CD4-positive, alpha-beta T cell (primary cell): ENCODE measurements at regions not wholly inside any gene's neighbourhood (a gene's known extent, or its start where the extent isn't known, plus 50 kb on each side); places are given as distances from the start of the nearest gene placed in this dataset.

ENCODE experiments used
- ATAC-seq: fragments of 200-7000 bp; cut with Tn5 transposase; one replicate; pipeline ENCODE4 v1.10.0; 2022; ENCODE audit warnings: mild to moderate bottlenecking; ENCODE audit not compliant: poor library complexity
- CTCF ChIA-PET: fragments of 350-600 bp; sonication (Branson Sonifier 250); formaldehyde crosslinking; loops from one replicate; lab custom pipeline; 2021; ENCODE audit warnings: antibody characterized with exemption, inconsistent platforms; lab: Charles Lee
- POLR2A ChIA-PET: fragments of 350-600 bp; sonication (Branson Sonifier 250); formaldehyde crosslinking; loops from one replicate; lab custom pipeline; 2021; ENCODE audit warnings: antibody characterized with exemption, inconsistent platforms; lab: Charles Lee
- DNase-seq, 14 experiments: peaks; one replicate each; pipeline ENCODE4 v3.0.0-alpha.2; 2013 to 2020; ENCODE audit warnings: mixed read lengths in 2 of 14
- H3K27ac ChIP-seq, 2 donors: one replicate each; pipeline versions ENCODE4 v1.5.1 to v1.7.0; 2013; ENCODE audit warnings: low read length in 2 of 2, low read depth in 1 of 2, mild to moderate bottlenecking in 1 of 2
- H3K27me3 ChIP-seq, 2 experiments: 1 replicate in 1 of 2; 2 replicates in 1 of 2; pipeline versions ENCODE4 v1.6.1 to v1.7.0; 2013; ENCODE audit warnings: low read length in 2 of 2, control low read depth in 1 of 2, mild to moderate bottlenecking in 1 of 2, moderate library complexity in 1 of 2; ENCODE audit not compliant: insufficient read depth in 2 of 2, control insufficient read depth in 1 of 2
- H3K36me3 ChIP-seq: one replicate; pipeline ENCODE4 v1.6.1; 2013; ENCODE audit warnings: low read length, control low read depth; ENCODE audit not compliant: insufficient read depth
- H3K4me1 ChIP-seq: one replicate; pipeline ENCODE4 v1.6.1; 2013; ENCODE audit warnings: low read length, control low read depth; ENCODE audit not compliant: insufficient read depth
- H3K4me3 ChIP-seq: one replicate; pipeline ENCODE4 v1.5.1; 2013; ENCODE audit warnings: mild to moderate bottlenecking, low read length, moderate library complexity
- H3K9me3 ChIP-seq, 2 experiments: 1 replicate in 1 of 2; 2 replicates in 1 of 2; pipeline versions ENCODE4 v1.6.1 to v1.7.0; 2013; ENCODE audit warnings: low read length in 2 of 2, mild to moderate bottlenecking in 2 of 2, control low read depth in 1 of 2, moderate library complexity in 1 of 2; ENCODE audit not compliant: control insufficient read depth in 1 of 2, insufficient read depth in 1 of 2
- H3K27ac Mint-ChIP-seq: one replicate; pipeline ENCODE4 v1.8.0; 2020; ENCODE audit warnings: mixed read lengths
- H3K27me3 Mint-ChIP-seq: one replicate; pipeline ENCODE4 v1.8.0; 2021; ENCODE audit warnings: mixed read lengths
- H3K36me3 Mint-ChIP-seq: one replicate; pipeline ENCODE4 v1.8.0; 2021; ENCODE audit warnings: low read depth, mixed read lengths
- H3K4me1 Mint-ChIP-seq: one replicate; pipeline ENCODE4 v1.8.0; 2021; ENCODE audit warnings: low read depth, mixed read lengths
- H3K4me3 Mint-ChIP-seq: one replicate; pipeline ENCODE4 v1.8.0; 2020; ENCODE audit warnings: mild to moderate bottlenecking, mixed read lengths
- H3K9me3 Mint-ChIP-seq: one replicate; pipeline ENCODE4 v1.8.0; 2020; ENCODE audit warnings: mixed read lengths
- intact Hi-C, 2 experiments: fragments of 100-400 bp; cut with DNase I in 1 of 2; cut with micrococcal nuclease in 1 of 2; formaldehyde crosslinking; loops; one replicate each; pipeline versions ENCODE4 v1.15.1 to v1.9.0; 2023 to 2025; cut with DNase I, micrococcal nuclease
- TF ChIP-seq, protein P1 (sequence below): fragments of 200-600 bp; IDR thresholded peaks from one replicate; pipeline ENCODE4 v1.8.0; 2022; ENCODE audit warnings: antibody characterized with exemption, mild to moderate bottlenecking

DNA sequence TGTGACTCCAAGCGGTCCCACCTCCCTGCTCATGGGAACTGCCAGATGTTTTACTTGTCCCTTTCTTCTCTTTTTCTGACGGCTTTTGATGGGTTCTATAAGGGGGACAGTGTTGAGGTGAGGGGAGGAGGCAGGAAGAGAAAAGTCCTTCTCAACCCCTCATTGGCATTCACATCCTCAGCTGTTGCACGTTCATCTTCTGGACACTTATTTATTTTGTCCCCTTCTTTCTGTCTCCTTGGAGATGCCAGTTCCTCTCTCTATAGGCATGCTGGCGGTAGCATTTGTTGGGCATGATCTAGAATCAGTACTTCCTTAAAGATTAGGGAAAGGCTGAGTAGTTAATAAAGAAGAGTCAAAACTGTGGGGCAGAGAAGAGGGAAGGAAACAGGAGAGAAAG is 99.0 kb upstream of the KLHL14 start:
- no peak overlapping the region for H3K27ac Mint-ChIP-seq
- no peaks in the 10 kb centered on the region for H3K36me3 ChIP-seq
- H3K9me3 Mint-ChIP-seq = peaks cover 9% of the 10 kb centered on the region
- ATAC-seq = no peak
- DNase-seq = no peak
- H3K27me3 ChIP-seq = no peaks in the 10 kb centered on the region
- ChIA-PET CTCF (no interaction called here), POLR2A (no interaction called here)
- H3K4me1 Mint-ChIP-seq = no peaks in the 10 kb centered on the region
- no peaks in the 10 kb centered on the region for H3K27me3 Mint-ChIP-seq
- TF ChIP-seq, protein P1, sequence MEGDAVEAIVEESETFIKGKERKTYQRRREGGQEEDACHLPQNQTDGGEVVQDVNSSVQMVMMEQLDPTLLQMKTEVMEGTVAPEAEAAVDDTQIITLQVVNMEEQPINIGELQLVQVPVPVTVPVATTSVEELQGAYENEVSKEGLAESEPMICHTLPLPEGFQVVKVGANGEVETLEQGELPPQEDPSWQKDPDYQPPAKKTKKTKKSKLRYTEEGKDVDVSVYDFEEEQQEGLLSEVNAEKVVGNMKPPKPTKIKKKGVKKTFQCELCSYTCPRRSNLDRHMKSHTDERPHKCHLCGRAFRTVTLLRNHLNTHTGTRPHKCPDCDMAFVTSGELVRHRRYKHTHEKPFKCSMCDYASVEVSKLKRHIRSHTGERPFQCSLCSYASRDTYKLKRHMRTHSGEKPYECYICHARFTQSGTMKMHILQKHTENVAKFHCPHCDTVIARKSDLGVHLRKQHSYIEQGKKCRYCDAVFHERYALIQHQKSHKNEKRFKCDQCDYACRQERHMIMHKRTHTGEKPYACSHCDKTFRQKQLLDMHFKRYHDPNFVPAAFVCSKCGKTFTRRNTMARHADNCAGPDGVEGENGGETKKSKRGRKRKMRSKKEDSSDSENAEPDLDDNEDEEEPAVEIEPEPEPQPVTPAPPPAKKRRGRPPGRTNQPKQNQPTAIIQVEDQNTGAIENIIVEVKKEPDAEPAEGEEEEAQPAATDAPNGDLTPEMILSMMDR = no peak
- H3K9me3 ChIP-seq = no peaks in the 10 kb centered on the region
- H3K4me1 ChIP-seq = no peaks in the 10 kb centered on the region
- no peaks in the 10 kb centered on the region for H3K36me3 Mint-ChIP-seq
- no peak overlapping the region for H3K27ac ChIP-seq
- no peak overlapping the region for H3K4me3 Mint-ChIP-seq
- H3K4me3 ChIP-seq = no peak overlapping the region
- intact Hi-C loops = no loop called here

DNA sequence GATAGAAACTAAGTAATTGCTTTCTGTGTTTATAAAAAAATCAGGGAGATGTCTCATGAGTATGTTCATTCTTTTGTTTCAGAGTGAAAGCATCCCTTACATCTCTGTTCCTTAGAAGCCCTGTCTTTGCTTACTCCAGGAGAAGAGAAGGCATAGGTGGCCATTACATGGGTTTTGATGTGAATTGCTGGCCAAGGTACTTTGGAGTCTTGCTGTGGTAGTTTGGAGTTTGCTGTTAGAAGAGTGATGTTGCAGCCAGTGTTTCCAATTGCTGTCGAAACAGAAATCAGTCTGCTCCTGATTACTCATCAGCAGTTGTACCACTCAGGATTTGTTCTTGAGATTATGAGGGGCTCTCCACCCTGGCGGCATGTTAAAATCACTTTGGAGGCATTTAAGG is 97.8 kb upstream of the KLHL14 start:
- no peak for ATAC-seq

DNA sequence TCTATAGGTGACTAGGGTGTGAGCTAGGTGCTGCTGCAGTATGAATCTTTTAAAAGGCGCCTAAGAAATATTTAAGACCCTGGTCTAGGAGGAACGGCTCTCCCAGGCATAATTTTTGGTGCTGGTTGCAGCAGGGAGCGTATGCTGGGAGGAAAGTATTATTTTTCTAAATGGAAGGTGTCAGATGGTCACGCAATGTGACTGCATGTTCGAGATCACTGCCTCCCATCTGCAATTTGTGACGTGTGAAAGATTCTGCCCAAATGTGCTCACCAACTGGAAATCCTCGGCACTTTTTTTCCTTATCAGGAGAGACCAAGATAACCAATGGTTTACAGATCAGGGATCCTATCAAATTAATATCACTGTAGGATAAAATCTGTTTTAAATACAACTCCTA is 95.6 kb upstream of the KLHL14 start:
- Histone ChIP-seq H3K9me3 (no peaks in the 10 kb centered on the region), H3K4me3 (no peak overlapping the region), H3K27me3 (no peaks in the 10 kb centered on the region), H3K27ac (no peak overlapping the region), H3K4me1 (no peaks in the 10 kb centered on the region), H3K36me3 (no peaks in the 10 kb centered on the region)
- H3K27ac Mint-ChIP-seq = no peak overlapping the region
- intact Hi-C loops = no loop called here
- CTCF ChIA-PET = interaction anchor here (0.6 kb wide), 1 partner anchor 132 kb away, joined by 3 read pairs; no protein-coding TSS in a partner anchor
- ATAC-seq (no peak), DNase-seq (no peak)
- H3K27me3 Mint-ChIP-seq = no peaks in the 10 kb centered on the region
- no peak overlapping the region for H3K4me3 Mint-ChIP-seq
- TF ChIP-seq, protein P1 = no peak
- peaks cover 8% of the 10 kb centered on the region for H3K9me3 Mint-ChIP-seq
- H3K36me3 Mint-ChIP-seq = no peaks in the 10 kb centered on the region
- POLR2A ChIA-PET = no interaction called here
- H3K4me1 Mint-ChIP-seq = no peaks in the 10 kb centered on the region

More for the DNA sequence above, 97.8 kb upstream of the KLHL14 start:
- Histone ChIP-seq H3K9me3 (no peaks in the 10 kb centered on the region), H3K27ac (no peak overlapping the region), H3K4me3 (no peak overlapping the region), H3K27me3 (no peaks in the 10 kb centered on the region), H3K36me3 (no peaks in the 10 kb centered on the region), H3K4me1 (no peaks in the 10 kb centered on the region)
- Mint-ChIP-seq H3K27ac (no peak overlapping the region), H3K36me3 (no peaks in the 10 kb centered on the region), H3K27me3 (no peaks in the 10 kb centered on the region), H3K4me3 (no peak overlapping the region), H3K4me1 (no peaks in the 10 kb centered on the region), H3K9me3 (peaks cover 4% of the 10 kb centered on the region)
- intact Hi-C loops = no loop called here
- ChIA-PET POLR2A (no interaction called here), CTCF (no interaction called here)
- DNase-seq = no peak
- TF ChIP-seq, protein P1 = no peak
